ENCODE measurements at regions not wholly inside any gene's neighbourhood (a gene's known extent, or its start where the extent isn't known, plus 50 kb on each side); places are given as distances from the start of the nearest gene placed in this dataset.
"Not testable (repeated sequence)": the region's sequence is repeated elsewhere in the genome, so short reads cannot be mapped to it uniquely, and the experiment has no call there.

DNA sequence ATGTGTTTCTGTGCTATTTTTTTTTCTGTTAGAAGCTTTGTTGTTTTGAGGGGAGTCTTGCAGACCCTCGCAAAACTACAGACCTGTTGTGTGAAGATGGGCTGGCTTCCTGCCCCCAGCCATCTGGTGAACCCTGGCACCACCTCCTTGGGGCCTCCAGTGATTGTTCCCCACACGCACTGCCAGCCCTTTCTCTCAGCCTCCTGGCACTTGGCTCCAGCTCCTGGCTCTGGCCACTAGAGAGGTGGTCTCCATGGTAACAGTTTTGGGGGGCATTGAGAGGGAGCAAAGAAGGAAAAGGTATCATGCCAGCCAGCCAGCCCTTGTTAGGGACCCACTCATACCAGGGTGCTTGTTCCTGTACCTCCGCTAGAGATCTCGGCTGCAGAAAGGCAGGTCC is 176.4 kb upstream of the RPH3A start:
- Histone ChIP-seq H3K27ac (ENCODE audit: low read depth, low read length) (no peak overlapping the region), H3K9me3 (ENCODE audit: control insufficient read depth, insufficient read depth, low read depth, low read length) (peaks cover 7% of the 10 kb centered on the region; the same call in 1 of the 2 replicates), H3K36me3 (ENCODE audit: control insufficient read depth, insufficient read depth, low read length) (no peaks in the 10 kb centered on the region), H3K9ac (ENCODE audit: low read length) (no peak overlapping the region), H3K4me3 (ENCODE audit: low read depth, low read length) (no peak overlapping the region), H3K4me1 (ENCODE audit: control insufficient read depth, insufficient read depth, low read length) (peaks cover 18% of the 10 kb centered on the region), H3K27me3 (ENCODE audit: control insufficient read depth, insufficient read depth, low read length) (no peaks in the 10 kb centered on the region)

DNA sequence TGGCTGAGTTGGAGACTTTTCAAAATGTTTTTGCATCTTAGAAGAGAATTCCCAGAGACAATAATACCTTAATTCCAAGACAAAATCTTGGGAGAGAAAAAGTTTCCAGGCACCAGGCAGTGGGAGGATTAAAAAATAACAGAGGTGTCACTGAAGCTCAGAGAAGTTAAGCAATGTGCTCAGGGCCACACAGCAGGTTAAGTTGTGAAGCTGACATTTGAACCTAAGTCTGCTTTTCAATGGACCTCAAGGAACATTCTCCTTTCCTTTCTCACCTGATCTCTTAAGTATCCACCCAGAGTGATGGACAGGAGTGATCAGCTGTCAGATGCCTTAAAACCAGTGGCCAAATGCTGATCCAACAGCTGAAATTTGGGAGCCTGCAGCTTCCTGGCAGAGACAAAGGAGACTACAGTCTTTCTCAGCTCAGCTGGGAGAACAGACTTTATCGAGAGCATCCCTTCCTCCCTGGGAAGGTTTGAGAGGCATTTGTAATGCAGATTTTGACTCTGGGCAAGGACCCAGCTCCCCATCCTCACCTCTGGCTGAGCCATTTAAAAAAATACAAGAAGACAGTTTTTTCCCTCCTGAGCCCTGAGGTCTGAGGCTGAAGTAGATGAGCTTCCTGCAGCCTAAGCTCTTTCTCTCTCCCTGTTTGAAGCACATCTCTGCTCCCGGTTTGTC is 174.9 kb upstream of the RPH3A start:
- H3K36me3 ChIP-seq (ENCODE audit: control insufficient read depth, insufficient read depth, low read length): no peaks in the 10 kb centered on the region
- peak overlapping the region; percentile 27 for H3K9ac ChIP-seq (ENCODE audit: low read length)
- H3K4me1 ChIP-seq (ENCODE audit: control insufficient read depth, insufficient read depth, low read length): peaks cover 22% of the 10 kb centered on the region
- peak overlapping the region; percentile 33 for H3K4me3 ChIP-seq (ENCODE audit: low read depth, low read length)
- no peak overlapping the region for H3K27ac ChIP-seq (ENCODE audit: low read depth, low read length)
- no peaks in the 10 kb centered on the region for H3K27me3 ChIP-seq (ENCODE audit: control insufficient read depth, insufficient read depth, low read length)
- H3K9me3 ChIP-seq (ENCODE audit: control insufficient read depth, insufficient read depth, low read depth, low read length): peaks cover 12% of the 10 kb centered on the region; the same call in 1 of the 2 replicates

DNA sequence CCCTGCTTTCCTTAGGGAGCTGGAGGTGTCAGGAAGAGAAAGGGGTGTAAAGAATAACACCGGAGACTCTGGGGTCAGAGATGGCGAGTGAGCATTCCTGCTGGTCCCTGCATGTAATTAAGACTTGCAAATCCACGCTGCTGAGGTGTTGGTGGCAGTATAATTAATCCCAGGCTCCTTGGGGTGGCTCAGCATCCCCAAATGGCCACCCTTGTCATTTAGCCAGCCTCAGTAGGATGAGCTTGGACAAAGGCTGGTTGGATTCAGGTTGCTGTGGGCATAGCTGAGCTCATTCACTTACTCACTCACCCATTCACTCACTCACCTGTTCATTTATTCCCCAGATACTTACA is 174.4 kb upstream of the RPH3A start:
- Histone ChIP-seq H3K27me3 (ENCODE audit: control insufficient read depth, insufficient read depth, low read length) (no peaks in the 10 kb centered on the region), H3K36me3 (ENCODE audit: control insufficient read depth, insufficient read depth, low read length) (no peaks in the 10 kb centered on the region), H3K9ac (ENCODE audit: low read length) (no peak overlapping the region), H3K4me3 (ENCODE audit: low read depth, low read length) (peak overlapping the region; percentile 33), H3K4me1 (ENCODE audit: control insufficient read depth, insufficient read depth, low read length) (peaks cover 22% of the 10 kb centered on the region), H3K27ac (ENCODE audit: low read depth, low read length) (no peak overlapping the region), H3K9me3 (ENCODE audit: control insufficient read depth, insufficient read depth, low read depth, low read length) (peaks cover 12% of the 10 kb centered on the region; the same call in 1 of the 2 replicates)

DNA sequence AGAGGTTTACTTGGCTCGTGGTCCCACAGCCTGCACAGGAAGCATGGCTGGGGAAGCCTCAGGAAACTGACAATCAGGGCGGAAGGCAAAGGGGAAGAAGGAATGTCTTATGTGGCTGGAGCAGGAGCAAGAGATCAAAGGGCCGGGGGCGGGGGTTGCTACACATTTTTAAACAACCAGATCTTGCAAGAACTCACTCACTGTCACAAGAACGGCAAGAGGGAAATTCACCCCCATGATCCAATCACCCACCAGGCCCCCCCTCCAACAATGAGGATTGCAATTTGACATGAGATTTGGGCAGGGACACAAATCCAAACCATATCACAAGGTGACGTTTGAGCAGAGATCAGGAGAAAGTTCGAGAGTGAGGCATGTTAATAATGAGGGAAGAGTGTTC is 163.7 kb upstream of the RPH3A start:
- Histone ChIP-seq H3K9me3 (ENCODE audit: control insufficient read depth, insufficient read depth, low read depth, low read length) (peaks cover 5% of the 10 kb centered on the region; the same call in 1 of the 2 replicates), H3K4me3 (ENCODE audit: low read depth, low read length) (no peak overlapping the region), H3K27ac (ENCODE audit: low read depth, low read length) (no peak overlapping the region), H3K36me3 (ENCODE audit: control insufficient read depth, insufficient read depth, low read length) (no peaks in the 10 kb centered on the region), H3K9ac (ENCODE audit: low read length) (no peak overlapping the region), H3K4me1 (ENCODE audit: control insufficient read depth, insufficient read depth, low read length) (no peaks in the 10 kb centered on the region; the same call in 1 of the 2 replicates), H3K27me3 (ENCODE audit: control insufficient read depth, insufficient read depth, low read length) (no peaks in the 10 kb centered on the region)

DNA sequence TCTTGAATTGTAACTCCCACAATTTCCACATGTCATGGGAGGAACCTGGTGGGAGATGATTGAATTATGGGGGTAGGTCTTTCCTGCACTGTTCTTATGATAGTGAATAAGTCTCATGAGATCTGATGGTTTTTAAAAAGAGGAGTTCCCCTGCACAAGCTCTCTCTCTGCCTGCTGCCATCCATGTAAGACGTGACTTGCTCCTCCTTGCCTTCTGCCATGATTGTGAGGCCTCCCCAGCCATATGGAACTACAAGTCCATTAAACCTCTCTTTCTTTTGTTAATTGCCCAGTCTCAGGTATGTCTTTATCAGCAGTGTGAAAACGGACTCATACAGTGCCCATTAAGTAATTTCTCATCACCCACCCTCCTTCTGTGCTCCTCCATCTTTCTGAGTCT is 159.6 kb upstream of the RPH3A start:
- not testable (repeated sequence) for H3K36me3 ChIP-seq (ENCODE audit: control insufficient read depth, insufficient read depth, low read length); H3K9ac ChIP-seq (ENCODE audit: low read length); H3K27ac ChIP-seq (ENCODE audit: low read depth, low read length); H3K4me3 ChIP-seq (ENCODE audit: low read depth, low read length); H3K9me3 ChIP-seq (ENCODE audit: control insufficient read depth, insufficient read depth, low read depth, low read length); H3K4me1 ChIP-seq (ENCODE audit: control insufficient read depth, insufficient read depth, low read length); H3K27me3 ChIP-seq (ENCODE audit: control insufficient read depth, insufficient read depth, low read length)

DNA sequence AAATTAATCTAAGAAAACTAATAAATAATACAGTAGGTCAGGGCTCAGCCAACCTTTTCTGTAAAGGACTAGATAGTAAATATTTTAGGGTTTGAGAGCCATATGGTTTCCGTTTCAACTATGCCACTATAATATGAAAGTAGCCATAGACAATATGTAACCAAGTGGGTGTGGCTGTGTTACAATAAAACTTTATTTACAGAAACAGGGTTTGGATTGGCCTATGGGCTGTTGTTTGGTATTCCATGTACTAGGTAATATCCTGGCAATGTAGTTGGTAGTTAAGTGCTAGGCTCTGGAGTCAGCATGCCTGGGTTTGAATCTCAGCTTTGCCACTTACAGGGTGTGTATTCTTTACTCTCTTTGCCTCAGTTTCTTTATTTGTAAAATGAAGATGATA is 156.5 kb upstream of the RPH3A start:
- Histone ChIP-seq H3K9ac (ENCODE audit: low read length) (no peak overlapping the region), H3K27me3 (ENCODE audit: control insufficient read depth, insufficient read depth, low read length) (no peaks in the 10 kb centered on the region), H3K4me3 (ENCODE audit: low read depth, low read length) (no peak overlapping the region), H3K36me3 (ENCODE audit: control insufficient read depth, insufficient read depth, low read length) (no peaks in the 10 kb centered on the region), H3K9me3 (ENCODE audit: control insufficient read depth, insufficient read depth, low read depth, low read length) (peaks cover 5% of the 10 kb centered on the region; the same call in 1 of the 2 replicates), H3K4me1 (ENCODE audit: control insufficient read depth, insufficient read depth, low read length) (no peaks in the 10 kb centered on the region), H3K27ac (ENCODE audit: low read depth, low read length) (no peak overlapping the region)

DNA sequence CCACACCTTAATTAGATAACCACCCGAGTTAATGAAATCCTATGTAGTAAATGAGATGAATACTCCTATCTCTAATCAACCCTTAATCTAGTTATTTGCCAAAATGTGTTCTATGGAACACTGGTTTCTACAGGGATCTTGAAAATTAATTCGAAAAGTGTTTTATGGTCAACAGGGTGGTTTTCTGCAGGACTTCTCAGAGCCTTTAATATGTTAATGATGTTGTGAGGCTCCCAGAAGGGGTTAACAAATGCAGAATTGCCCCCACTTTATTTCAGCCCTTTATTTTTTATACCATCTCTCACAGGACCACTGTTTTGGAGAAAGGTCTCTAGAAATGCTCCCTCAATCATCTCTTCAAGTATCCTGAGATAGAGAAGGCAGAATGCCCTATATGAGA is 153.1 kb upstream of the RPH3A start:
- no peaks in the 10 kb centered on the region for H3K27me3 ChIP-seq (ENCODE audit: control insufficient read depth, insufficient read depth, low read length)
- H3K9ac ChIP-seq (ENCODE audit: low read length): no peak overlapping the region
- H3K27ac ChIP-seq (ENCODE audit: low read depth, low read length): no peak overlapping the region
- H3K36me3 ChIP-seq (ENCODE audit: control insufficient read depth, insufficient read depth, low read length): no peaks in the 10 kb centered on the region
- no peaks in the 10 kb centered on the region for H3K9me3 ChIP-seq (ENCODE audit: control insufficient read depth, insufficient read depth, low read depth, low read length)
- H3K4me3 ChIP-seq (ENCODE audit: low read depth, low read length): no peak overlapping the region
- H3K4me1 ChIP-seq (ENCODE audit: control insufficient read depth, insufficient read depth, low read length): no peaks in the 10 kb centered on the region

DNA sequence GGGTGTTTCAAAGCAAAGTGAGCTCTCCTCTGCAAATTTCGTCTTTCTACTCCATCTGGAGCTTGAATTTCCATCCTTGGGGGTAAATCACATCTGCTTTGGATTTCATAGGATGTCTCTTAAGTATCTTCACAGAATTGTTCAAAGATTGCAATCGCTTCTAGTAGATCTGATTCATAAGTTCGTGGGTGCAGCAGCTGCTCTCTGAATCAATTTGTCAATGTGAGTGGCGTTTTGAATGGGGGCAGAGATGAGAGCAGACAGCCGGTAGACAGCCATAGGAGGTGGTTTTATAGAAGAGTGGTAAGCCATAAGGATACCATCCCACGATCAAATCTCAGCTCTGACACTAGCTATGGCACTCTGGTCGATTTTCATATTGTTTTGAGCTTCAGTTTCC is 146.0 kb upstream of the RPH3A start:
- H3K4me3 ChIP-seq (ENCODE audit: low read depth, low read length): no peak overlapping the region
- H3K27ac ChIP-seq (ENCODE audit: low read depth, low read length): no peak overlapping the region
- no peaks in the 10 kb centered on the region for H3K36me3 ChIP-seq (ENCODE audit: control insufficient read depth, insufficient read depth, low read length)
- H3K4me1 ChIP-seq (ENCODE audit: control insufficient read depth, insufficient read depth, low read length): no peaks in the 10 kb centered on the region
- H3K27me3 ChIP-seq (ENCODE audit: control insufficient read depth, insufficient read depth, low read length): peaks cover 8% of the 10 kb centered on the region; the same call in 1 of the 2 replicates
- no peak overlapping the region for H3K9ac ChIP-seq (ENCODE audit: low read length)
- no peaks in the 10 kb centered on the region for H3K9me3 ChIP-seq (ENCODE audit: control insufficient read depth, insufficient read depth, low read depth, low read length)

DNA sequence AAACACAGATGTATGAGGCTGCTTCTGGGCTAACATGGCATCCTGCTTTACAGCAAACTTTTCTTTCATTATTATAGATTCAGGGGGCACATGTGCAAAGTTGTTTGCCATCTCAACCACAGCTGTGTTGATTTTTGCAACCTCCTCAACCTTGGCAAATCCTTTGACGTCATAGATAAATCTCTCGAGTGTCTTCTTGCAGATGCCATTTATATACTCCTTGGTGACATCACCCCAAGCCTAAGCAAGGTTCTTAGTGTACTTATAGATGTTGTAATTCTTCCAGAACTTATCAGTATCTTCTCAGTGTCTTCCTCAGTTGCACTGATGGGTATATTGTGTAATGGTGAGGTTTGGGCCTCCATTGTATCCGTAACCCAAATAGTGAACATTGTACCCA is 135.4 kb upstream of the RPH3A start:
- no peak overlapping the region for H3K4me3 ChIP-seq (ENCODE audit: low read depth, low read length)

DNA sequence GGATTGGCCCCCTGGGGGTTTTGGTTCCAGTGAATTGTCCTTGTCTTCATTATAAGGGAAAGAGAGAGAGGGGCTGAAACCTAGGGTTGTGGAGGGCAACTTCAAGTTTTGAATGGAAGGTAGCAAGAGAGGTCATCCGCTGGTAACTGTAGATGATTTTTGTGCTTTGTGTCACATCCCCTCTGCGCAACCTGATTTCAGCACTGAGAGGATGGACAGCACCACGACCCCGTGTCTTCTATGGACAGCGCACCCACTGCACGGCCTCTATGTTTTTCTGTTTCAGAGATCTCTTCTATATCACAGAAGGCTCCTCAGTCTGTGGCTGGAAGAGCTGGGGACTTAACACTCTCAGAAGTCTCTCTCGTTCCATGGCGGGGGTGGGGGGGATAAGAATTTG is 127.0 kb upstream of the RPH3A start:
- no peaks in the 10 kb centered on the region for H3K4me1 ChIP-seq (ENCODE audit: control insufficient read depth, insufficient read depth, low read length)
- H3K9ac ChIP-seq (ENCODE audit: low read length): no peak overlapping the region
- H3K9me3 ChIP-seq (ENCODE audit: control insufficient read depth, insufficient read depth, low read depth, low read length): no peaks in the 10 kb centered on the region
- no peak overlapping the region for H3K27ac ChIP-seq (ENCODE audit: low read depth, low read length)
- peaks cover 33% of the 10 kb centered on the region for H3K27me3 ChIP-seq (ENCODE audit: control insufficient read depth, insufficient read depth, low read length)
- H3K36me3 ChIP-seq (ENCODE audit: control insufficient read depth, insufficient read depth, low read length): no peaks in the 10 kb centered on the region
- H3K4me3 ChIP-seq (ENCODE audit: low read depth, low read length): no peak overlapping the region

More for the DNA sequence above, 135.4 kb upstream of the RPH3A start:
- Histone ChIP-seq H3K9ac (ENCODE audit: low read length) (no peak overlapping the region), H3K27me3 (ENCODE audit: control insufficient read depth, insufficient read depth, low read length) (peaks cover 9% of the 10 kb centered on the region; the same call in 1 of the 2 replicates), H3K27ac (ENCODE audit: low read depth, low read length) (no peak overlapping the region), H3K4me1 (ENCODE audit: control insufficient read depth, insufficient read depth, low read length) (no peaks in the 10 kb centered on the region), H3K36me3 (ENCODE audit: control insufficient read depth, insufficient read depth, low read length) (no peaks in the 10 kb centered on the region), H3K9me3 (ENCODE audit: control insufficient read depth, insufficient read depth, low read depth, low read length) (no peaks in the 10 kb centered on the region)

DNA sequence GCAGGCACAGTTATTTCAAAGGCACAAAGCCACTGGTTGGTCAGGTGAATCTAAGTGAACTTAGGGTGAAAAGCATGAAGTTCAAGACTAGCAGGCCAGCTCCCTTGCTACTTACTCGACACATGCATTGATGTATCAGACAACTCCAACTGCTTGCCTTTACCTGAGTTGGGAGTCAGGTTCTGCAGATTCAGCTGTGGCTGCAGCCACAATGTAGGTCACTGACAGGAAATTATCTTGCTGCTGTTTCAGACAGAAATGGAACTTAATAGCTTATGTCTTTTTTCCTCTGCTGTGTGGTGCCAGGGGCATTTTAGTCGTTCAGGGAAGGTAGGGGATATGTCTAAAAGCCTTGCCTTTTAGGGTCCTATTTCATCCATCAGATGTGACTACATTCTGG is 125.6 kb upstream of the RPH3A start:
- Histone ChIP-seq H3K4me3 (ENCODE audit: low read depth, low read length) (no peak overlapping the region), H3K9me3 (ENCODE audit: control insufficient read depth, insufficient read depth, low read depth, low read length) (no peaks in the 10 kb centered on the region), H3K9ac (ENCODE audit: low read length) (no peak overlapping the region), H3K27ac (ENCODE audit: low read depth, low read length) (no peak overlapping the region), H3K4me1 (ENCODE audit: control insufficient read depth, insufficient read depth, low read length) (no peaks in the 10 kb centered on the region), H3K36me3 (ENCODE audit: control insufficient read depth, insufficient read depth, low read length) (no peaks in the 10 kb centered on the region), H3K27me3 (ENCODE audit: control insufficient read depth, insufficient read depth, low read length) (peaks cover 31% of the 10 kb centered on the region)
